ENCODE measurements at regions not wholly inside any gene's neighbourhood (a gene's known extent, or its start where the extent isn't known, plus 50 kb on each side); places are given as distances from the start of the nearest gene placed in this dataset.

GRCh38 chr5:3000631-3001030 is 249.2 kb upstream of the IRX2 start:
- no peak for DNase-seq (ENCODE audit: low spot score)

DNA sequence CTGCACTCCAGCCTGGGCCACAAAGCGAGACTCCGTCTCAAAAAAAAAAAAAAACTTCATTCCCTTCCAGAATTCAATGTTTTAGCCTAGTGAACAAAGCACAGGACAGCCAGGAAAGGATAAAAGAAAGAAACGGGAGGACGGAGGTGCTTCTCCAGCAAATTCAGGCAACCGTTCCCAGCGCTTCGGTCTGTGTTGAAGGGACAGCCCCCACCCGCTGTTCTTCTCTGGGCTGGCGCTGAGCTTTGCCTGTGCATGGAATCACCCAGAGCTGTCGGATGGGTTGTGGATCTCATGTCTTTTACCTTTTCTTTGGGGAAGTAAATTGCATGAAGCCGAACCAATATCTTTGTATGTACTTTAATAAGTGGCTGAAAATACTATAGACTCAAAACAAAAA is 248.4 kb upstream of the IRX2 start:
- peak; percentile 33 for DNase-seq (ENCODE audit: low spot score)

GRCh38 chr5:2998106-2998505 is 246.6 kb upstream of the IRX2 start:
- DNase-seq (ENCODE audit: low spot score): no peak

- peak; percentile 16 for DNase-seq (ENCODE audit: low spot score)
These were observed 245.7 kb upstream of the IRX2 start for GRCh38 chr5:2997179-2997578.

DNA sequence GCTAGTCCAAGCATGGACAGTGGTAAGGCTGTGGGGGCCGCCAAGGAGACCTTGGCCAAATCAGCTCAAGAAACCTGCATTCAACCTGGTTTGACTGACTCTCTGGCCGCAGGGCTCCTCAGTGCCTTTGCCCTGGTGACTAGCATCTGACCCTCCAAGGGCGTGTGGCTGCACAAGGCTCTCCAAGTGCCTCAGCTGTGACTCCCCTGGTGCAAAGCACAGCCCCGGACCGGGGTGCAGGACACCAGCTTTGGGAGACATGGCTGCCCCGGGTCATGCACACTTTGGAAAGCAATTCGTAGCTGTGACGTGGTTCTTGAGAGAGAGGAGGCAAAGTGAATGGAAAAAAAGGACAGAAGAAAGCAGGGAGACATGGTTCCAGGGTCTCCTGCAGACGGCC is 245.2 kb upstream of the IRX2 start:
- no peak for DNase-seq (ENCODE audit: low spot score)

- DNase-seq (ENCODE audit: low spot score): no peak
These were observed 244.8 kb upstream of the IRX2 start for GRCh38 chr5:2996248-2996647.

- no peak for DNase-seq (ENCODE audit: low spot score)
These were observed 244.2 kb upstream of the IRX2 start for GRCh38 chr5:2995667-2996066.

GRCh38 chr5:2995035-2995434 is 243.6 kb upstream of the IRX2 start:
- DNase-seq (ENCODE audit: low spot score): no peak

GRCh38 chr5:2993771-2994170 is 242.3 kb upstream of the IRX2 start:
- no peak for DNase-seq (ENCODE audit: low spot score)

DNA sequence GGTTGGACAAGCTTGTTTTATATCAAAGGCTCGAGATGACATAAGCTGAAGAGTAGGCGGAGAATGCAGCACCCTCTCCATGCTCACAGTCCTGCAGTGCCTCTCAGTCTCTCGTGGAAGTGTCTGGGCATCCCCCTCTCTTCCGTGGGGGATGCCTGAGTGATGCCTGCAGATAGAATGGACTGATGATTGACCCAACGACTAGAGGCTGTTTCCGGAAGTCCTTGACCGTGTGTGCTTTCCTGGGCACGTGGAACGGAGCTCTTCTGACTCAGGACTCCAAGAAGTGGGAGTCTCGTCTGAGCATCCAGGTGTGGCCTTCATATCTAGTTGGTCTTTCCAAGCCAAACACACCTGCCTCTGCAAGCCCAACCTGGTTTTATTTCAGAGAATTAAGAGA is 241.8 kb upstream of the IRX2 start:
- DNase-seq (ENCODE audit: low spot score): no peak

DNA sequence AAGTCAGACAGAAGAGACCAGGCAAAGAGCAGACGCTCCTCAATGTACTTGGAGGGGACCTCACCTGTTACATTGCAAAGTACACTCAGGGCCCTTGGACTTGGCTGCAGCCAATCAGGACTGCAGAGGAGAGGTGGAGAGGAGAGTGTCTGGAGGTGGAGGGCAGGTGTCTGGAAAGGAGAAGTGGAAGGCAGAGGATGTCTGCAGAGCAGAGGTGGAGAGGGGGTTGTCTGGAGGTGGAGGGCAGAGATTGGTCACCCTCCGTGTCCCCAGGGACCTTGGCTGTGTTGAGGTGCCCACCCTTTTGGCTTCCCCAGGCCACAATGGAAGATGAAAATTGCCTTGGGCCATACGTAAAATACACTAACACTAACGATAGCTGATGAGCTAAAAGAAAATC is 241.3 kb upstream of the IRX2 start:
- no peak for DNase-seq (ENCODE audit: low spot score)

- no peak for DNase-seq (ENCODE audit: low spot score)
These were observed 240.4 kb upstream of the IRX2 start for GRCh38 chr5:2991884-2992283.

DNA sequence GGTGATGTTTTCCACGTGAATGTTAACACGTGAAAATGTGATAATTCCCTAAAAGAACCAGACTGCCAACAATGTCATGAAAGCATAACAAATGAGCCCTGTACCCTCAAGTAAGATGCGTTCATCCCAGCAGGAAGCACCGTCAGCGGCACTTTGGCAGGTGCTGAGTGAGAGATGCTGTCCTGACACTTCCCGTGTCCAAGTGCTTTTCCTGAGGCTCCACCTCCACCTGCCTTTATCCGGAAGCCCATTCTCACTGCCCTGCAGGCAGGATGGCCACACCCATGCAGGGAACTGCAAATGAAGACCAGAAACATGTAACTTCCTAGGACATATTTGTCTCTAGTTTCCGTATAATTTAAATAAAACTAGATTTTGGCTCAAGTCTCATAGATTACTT is 238.0 kb upstream of the IRX2 start:
- no peak for DNase-seq (ENCODE audit: low spot score)

DNA sequence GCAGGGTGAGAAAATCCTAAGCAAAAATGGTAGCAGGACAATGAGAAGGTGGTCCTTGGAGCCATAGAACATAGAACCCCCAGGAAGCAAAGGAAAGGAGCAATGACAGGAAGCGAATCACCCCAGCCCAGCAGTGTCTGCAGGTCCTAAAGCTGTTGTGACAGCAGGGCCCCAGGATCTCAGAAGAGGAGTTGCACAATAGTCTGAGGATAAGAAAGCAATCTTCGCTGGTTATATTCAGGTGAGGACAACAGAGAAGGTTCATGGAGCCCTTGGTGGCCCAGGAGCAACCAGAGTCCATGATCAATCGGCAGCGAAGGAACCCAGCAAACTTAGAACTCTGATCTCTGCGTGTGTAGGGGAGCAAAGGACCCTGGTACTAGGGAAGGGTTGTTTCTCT is 234.8 kb upstream of the IRX2 start:
- no peak for DNase-seq (ENCODE audit: low spot score)

GRCh38 chr5:2985718-2986117 is 234.2 kb upstream of the IRX2 start:
- no peak for DNase-seq (ENCODE audit: low spot score)

DNA sequence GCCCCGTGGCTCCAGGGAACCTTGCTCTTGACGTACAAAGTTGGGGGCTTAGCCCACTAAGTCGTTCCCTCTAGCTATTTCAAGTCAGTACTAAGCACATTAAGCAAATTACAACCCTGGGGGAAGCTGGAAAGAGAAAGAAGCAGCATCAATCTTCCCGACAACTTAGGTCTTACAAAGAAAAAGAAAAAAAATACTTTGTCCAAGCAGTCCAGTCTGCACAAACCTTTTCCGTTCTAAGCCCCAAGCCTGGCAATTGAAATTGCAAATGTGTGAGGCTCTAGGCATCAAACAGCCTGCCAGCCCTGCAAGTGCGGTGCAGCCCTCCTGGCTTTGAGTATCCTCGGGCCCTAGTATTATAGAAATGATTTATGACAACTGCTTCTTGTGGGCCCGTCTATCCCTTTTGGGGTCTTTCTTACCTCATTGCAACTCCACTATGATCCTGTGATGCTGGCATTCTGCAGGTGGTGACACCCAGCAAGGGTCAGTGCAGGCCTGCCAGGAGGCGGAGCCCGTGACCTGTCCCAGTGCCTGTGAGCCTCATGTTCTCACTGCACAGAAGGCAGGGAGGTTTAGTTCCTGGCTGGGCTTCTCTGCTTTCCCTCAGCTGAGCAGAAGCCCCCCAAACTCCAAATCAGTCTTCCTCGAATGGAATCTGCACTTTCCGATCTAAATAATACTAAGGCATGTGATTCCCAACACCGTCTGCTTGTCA is 232.3 kb upstream of the IRX2 start:
- DNase-seq (ENCODE audit: low spot score): no peak

DNA sequence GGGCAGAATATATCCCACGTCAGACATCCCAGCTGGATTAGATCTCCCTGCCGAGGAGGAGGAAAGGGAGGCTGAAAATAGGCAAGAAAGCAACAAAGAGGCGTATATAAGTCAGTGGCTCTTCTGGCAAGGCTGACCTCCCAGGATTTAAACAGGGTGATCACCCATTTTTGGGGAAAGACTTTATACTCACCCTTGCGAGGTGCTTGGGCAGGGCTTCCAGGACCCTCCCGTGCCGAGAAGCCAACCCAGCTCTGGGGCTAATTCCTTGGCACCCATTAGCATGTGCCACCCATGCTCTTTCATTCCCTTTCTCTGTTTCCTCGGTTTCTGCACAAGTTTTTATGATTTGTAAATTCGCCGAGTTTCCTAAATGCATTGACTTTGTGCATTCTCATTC is 230.2 kb upstream of the IRX2 start:
- no peak for DNase-seq (ENCODE audit: low spot score)

DNA sequence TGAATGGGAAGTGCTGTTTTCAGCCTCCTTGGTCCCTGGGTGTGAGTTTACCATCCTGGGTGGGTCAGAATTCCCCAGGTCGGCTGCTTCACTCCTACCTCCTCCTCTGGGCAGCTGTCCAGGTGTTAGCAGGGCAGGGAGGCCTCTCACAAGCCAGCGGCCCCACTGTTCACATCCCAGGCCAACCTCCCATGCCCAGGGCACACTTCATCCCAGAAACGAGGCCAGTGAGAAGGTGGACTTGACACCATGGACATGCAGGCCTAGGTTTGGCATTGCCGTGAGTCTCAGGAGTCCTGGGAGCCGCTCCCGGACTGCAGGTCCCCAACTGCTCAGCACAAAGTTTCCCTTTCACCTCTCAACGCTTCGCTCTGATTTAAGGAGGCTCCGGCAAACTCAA is 229.6 kb upstream of the IRX2 start:
- DNase-seq (ENCODE audit: low spot score): no peak

DNA sequence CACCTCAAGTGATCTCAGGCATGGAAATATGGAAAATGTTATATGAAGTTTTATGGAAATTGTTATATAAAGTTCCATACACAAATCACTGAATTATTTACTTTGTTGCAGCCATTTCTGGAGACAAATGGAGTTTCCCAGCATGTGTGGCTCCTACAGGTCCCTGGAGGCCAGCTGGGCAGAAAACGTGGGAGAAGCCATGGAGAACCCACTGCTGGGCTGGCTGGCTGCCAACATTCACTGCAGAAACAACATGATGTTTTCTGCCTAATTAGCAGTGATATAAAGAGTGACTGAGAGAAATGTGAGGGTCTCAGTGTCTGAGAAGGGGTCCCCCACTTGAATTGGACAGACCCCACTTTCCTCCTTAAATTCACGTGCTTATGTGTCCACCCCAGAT is 208.8 kb upstream of the IRX2 start:
- no peak for DNase-seq (ENCODE audit: low spot score)

GRCh38 chr5:2958976-2959375 is 207.5 kb upstream of the IRX2 start:
- DNase-seq (ENCODE audit: low spot score): no peak

DNA sequence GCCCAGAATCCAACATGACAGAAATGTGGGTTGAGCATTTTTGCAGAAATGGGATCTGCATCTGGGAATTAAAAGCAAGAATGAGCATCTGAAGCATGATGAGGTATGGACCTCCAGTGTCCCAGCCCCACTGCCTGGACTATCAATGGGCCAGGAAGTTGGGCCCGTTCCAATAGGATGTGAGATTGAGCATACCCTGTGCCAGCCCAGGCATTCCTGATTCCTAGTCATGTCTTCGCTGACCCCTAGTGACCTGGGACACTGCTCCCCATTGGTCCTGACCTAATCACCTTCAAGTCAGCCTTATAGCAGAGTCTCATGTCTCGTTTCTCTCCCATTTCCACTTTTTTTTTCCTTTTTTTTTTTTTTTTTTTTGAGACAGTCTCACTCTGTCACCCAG is 197.4 kb upstream of the IRX2 start:
- DNase-seq (ENCODE audit: low spot score): no peak

DNA sequence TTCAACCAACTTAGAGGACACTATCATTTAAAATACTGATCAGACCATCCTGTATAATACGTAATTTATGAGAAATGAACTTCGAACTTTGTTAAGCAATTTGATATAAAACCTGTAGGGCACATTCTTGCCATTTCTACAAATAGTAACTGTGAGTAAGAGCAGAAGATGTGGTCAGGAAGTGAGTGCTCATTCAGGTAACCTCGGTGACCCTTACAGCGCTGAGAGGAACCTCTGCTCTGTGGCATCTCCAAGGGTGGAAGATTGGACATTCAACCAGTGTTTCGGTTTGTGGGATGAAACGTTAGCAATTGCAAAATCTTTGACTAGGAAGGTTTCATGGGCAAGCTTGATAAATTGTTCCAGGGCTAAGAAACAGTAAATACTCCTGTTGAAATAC is 194.8 kb upstream of the IRX2 start:
- DNase-seq (ENCODE audit: low spot score): no peak

- no peak for DNase-seq (ENCODE audit: low spot score)
These were observed 184.9 kb upstream of the IRX2 start for GRCh38 chr5:2936413-2936812.

DNA sequence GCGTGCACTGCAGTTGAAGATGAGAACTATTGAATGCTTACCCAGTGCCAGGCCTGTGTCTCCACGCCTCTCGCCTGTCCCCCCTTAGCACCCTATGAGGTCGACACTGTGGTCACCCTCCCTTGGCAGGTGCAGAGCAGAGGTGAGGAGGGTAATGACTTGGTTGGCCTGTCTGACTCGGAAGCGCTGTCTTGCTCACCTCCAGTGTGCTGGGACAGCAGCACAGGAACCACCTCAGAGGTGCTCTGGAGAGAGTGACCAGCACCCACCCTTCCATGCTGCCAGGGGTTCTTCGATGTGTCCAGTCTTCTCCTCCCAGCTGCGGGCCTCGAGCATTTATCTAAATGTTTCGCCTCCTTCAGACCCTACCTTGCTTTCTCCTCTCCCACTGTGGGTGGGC is 178.3 kb upstream of the IRX2 start:
- DNase-seq (ENCODE audit: low spot score): peak; percentile 51
